ENCODE measurements at regions not wholly inside any gene's neighbourhood (a gene's known extent, or its start where the extent isn't known, plus 50 kb on each side); places are given as distances from the start of the nearest gene placed in this dataset.

DNA sequence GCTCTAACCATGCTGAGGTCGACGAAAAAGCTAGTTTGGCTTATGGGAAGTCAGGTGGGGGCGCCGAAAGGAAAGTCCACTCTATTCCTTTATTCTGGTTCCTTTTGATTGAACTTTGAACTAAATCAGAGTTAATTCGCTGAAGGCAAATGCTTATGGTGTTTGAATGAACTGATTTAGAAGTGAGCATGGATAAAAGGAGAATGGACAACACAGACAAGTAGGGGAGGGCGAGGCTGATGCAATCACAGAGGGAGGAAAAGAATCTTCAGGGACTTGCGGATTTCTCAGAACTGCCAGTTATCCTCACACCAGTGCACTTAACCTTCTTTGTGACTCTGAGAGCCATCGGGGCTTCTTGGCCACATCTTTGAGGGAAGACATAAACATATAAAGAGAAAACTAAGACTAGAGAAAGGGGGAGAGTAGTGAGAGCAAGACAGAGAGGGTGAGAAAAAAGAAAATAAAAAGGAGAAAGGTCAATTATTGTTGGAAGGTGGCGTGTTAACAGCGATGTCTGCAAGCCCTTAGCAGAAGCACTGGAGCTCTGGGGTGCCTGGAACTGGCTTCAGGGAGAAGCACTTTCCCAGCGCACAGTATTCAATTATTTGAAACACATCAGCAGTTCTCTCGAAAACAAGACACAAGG lies 59.2 kb downstream of the PABIR2 start:
- Histone ChIP-seq H3K27me3 (no peaks in the 10 kb centered on the region), H3K36me3 (no peaks in the 10 kb centered on the region)
- WGBS, 5 donors, result 63 to 86% (median 76%) methylated on average over 11 to 12 of the region's 12 CpGs

DNA sequence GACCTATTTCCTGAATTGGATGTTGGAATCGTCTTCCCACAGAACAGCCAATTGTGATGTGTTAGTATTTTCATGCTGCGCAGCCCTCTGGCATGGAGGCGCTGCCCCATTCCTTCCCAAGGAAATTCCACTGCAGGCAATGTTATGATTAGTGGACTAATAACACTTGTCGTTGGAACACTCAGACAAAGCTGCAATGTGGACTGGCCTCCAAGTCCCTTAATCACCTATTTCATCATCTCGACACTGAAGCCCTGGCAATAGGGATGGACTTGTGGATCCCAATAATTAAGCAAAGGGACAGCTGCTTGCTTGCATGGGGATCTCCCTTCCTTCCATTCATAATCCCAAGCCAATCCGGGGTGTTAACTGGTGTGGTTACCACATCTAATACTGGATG lies 59.9 kb downstream of the PABIR2 start:
- no peaks in the 10 kb centered on the region for H3K27me3 ChIP-seq
- no peak overlapping the region for H3K4me3 ChIP-seq
- no peak overlapping the region for H3K27ac ChIP-seq
- DNase-seq, result no peak
- intact Hi-C loops (cut with DNase I; ENCODE audit: low total_unique reads), result no loop called here
- H3K36me3 ChIP-seq, result no peaks in the 10 kb centered on the region
- peak in 1 of 3 donors; percentile 18 for TF ChIP-seq POLR2AphosphoS5 (IDR thresholded peaks at IDR 0.05)
- TF ChIP-seq, protein P1, sequence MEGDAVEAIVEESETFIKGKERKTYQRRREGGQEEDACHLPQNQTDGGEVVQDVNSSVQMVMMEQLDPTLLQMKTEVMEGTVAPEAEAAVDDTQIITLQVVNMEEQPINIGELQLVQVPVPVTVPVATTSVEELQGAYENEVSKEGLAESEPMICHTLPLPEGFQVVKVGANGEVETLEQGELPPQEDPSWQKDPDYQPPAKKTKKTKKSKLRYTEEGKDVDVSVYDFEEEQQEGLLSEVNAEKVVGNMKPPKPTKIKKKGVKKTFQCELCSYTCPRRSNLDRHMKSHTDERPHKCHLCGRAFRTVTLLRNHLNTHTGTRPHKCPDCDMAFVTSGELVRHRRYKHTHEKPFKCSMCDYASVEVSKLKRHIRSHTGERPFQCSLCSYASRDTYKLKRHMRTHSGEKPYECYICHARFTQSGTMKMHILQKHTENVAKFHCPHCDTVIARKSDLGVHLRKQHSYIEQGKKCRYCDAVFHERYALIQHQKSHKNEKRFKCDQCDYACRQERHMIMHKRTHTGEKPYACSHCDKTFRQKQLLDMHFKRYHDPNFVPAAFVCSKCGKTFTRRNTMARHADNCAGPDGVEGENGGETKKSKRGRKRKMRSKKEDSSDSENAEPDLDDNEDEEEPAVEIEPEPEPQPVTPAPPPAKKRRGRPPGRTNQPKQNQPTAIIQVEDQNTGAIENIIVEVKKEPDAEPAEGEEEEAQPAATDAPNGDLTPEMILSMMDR (IDR thresholded peaks at IDR 0.05), result no peak
- WGBS, 5 donors, result 47 to 72% (median 67%) methylated on average over 5 to 6 of the region's 6 CpGs
- H3K4me1 ChIP-seq, result peaks cover 0 to 5% (median 0%) of the 10 kb centered on the region in 4 donors
- H3K9me3 ChIP-seq, result peaks cover 0 to 4% (median 0%) of the 10 kb centered on the region in 4 donors

More for the DNA sequence above, 59.2 kb downstream of the PABIR2 start:
- Histone ChIP-seq H3K27ac (peak overlapping the region in 1 of 5 donors; percentile 24), H3K4me3 (no peak overlapping the region), H3K9me3 (peaks cover 0 to 4% (median 0%) of the 10 kb centered on the region in 4 donors), H3K4me1 (peaks cover 0 to 5% (median 0%) of the 10 kb centered on the region in 4 donors)
- no peak for DNase-seq
- intact Hi-C loops (cut with DNase I; ENCODE audit: low total_unique reads), result no loop called here
- TF ChIP-seq POLR2A (IDR thresholded peaks at IDR 0.05) (no peak), EP300 (IDR thresholded peaks at IDR 0.05) (no peak), POLR2AphosphoS5 (IDR thresholded peaks at IDR 0.05) (no peak)
- TF ChIP-seq, protein P1 (IDR thresholded peaks at IDR 0.05), result no peak

DNA sequence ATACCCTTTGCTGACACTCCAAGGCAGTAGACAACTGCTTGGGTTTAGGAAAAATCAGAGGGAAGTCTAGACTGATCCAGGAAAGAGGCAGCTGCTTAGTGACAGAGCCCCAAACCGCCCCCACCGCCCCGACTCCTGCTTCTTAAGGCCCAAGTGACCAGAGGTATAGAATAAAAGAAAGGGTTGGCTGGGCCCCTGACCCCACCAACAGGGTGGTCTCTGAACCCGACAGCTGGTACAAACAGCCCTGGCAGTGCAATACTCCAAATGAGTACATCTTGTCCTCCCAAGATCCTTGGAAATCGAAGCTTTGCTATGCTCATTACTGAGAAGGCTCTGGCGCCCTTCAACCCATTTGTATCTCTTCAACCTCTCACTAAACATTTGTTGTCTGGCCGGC lies 60.6 kb downstream of the PABIR2 start:
- 72 to 91% (median 81%) methylated on average over 7 of the region's 7 CpGs for whole genome bisulfite sequencing, 5 donors
- intact Hi-C loops (cut with DNase I; ENCODE audit: low total_unique reads), result no loop called here

DNA sequence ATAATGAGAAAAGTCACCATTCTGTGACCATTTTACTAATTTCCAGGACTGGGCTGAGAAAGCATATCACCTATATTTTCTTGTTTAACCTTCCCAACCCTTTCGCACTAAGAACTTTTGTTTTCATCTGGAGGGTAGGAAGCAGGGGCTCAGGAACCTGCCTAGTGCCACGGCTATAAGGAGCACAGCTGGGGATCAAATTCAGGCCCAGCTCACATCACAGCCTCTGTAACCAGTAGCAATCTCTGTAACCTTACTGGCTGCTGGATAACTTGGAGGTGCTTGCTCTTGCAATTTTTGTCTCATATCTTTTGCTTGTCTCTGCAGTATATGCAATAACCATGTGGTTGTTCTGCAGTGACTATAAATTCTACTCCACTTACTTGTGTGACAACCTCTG lies 62.0 kb downstream of the PABIR2 start:
- no peak overlapping the region for H3K4me3 ChIP-seq
- H3K9me3 ChIP-seq, result no peaks in the 10 kb centered on the region
- no peaks in the 10 kb centered on the region for H3K27me3 ChIP-seq
- no peaks in the 10 kb centered on the region for H3K36me3 ChIP-seq
- peaks cover 0 to 5% (median 0%) of the 10 kb centered on the region in 4 donors for H3K4me1 ChIP-seq
- TF ChIP-seq EP300 (IDR thresholded peaks at IDR 0.05) (no peak), POLR2A (IDR thresholded peaks at IDR 0.05) (no peak), POLR2AphosphoS5 (IDR thresholded peaks at IDR 0.05) (no peak)
- TF ChIP-seq, protein P1 (IDR thresholded peaks at IDR 0.05), result no peak
- H3K27ac ChIP-seq, result no peak overlapping the region
- no peak for DNase-seq
- 75 to 93% (median 85%) methylated on average over 2 of the region's 2 CpGs for WGBS, 5 donors
- intact Hi-C loops (cut with DNase I; ENCODE audit: low total_unique reads), result no loop called here

More for the DNA sequence above, 60.6 kb downstream of the PABIR2 start:
- Histone ChIP-seq H3K4me1 (peaks cover 0 to 5% (median 0%) of the 10 kb centered on the region in 4 donors), H3K36me3 (no peaks in the 10 kb centered on the region), H3K27me3 (no peaks in the 10 kb centered on the region), H3K9me3 (peaks cover 0 to 4% (median 0%) of the 10 kb centered on the region in 4 donors), H3K4me3 (no peak overlapping the region), H3K27ac (no peak overlapping the region)
- TF ChIP-seq POLR2A (IDR thresholded peaks at IDR 0.05), result no peak
- TF ChIP-seq, protein P1 (IDR thresholded peaks at IDR 0.05), result no peak
- TF ChIP-seq EP300 (IDR thresholded peaks at IDR 0.05), result no peak
- no peak for TF ChIP-seq POLR2AphosphoS5 (IDR thresholded peaks at IDR 0.05)
- no peak for DNase-seq
